NCI-H524 (cell line): ENCODE measurements at regions not wholly inside any gene's neighbourhood (a gene's known extent, or its start where the extent isn't known, plus 50 kb on each side); places are given as distances from the start of the nearest gene placed in this dataset.

Experiments
- DNase-seq, 2 experiments: peaks; one replicate each; lab custom pipeline; 2025; lab: John Stamatoyannopoulos, UW

- DNase-seq: no peak
Measured at GRCh38 chr4:106677213-106677612, 308.6 kb upstream of the GIMD1 start.

- DNase-seq: no peak
Measured at GRCh38 chr4:106676173-106676921, 307.8 kb upstream of the GIMD1 start.

DNA sequence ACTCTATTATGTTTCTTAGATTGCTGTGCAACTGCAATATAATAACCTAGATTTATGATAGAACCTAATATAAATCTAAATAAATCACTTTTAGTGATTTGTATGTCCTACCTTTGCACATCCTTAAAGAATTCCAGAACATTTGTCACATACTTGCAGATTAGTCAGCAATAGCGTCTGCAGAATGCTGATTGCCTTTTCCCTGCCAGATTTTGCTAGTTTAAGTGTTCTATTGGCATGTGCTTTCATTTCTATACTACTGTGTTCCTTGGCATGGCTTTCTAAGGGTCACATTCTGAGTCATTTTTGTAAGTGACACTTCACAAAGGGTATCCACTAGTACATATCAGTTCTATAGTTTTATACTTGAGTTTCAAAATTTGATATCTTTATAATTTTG is 303.1 kb upstream of the GIMD1 start:
- DNase-seq: no peak

DNA sequence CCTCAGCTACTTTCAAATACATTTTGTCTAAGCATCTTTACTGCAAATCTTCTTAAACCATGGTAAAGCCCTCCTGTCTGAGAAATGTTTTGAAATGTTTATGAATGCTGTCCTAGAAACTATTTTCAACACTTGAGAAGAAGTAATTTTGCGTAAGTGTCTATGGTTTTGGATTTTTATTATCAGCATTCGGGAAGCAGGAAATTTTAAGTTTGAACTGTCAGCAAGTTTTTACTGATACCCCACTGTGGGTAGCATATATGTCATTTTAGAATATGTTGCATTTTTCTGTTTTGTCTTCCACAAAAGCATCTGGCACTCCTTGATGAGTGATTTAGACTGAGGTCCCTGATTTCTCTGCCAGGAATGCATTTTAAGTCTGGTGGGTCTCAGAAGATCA is 302.4 kb upstream of the GIMD1 start:
- DNase-seq: no peak

GRCh38 chr4:106659371-106659770 is 290.8 kb upstream of the GIMD1 start:
- DNase-seq: no peak

- no peak for DNase-seq
Measured at GRCh38 chr4:106652095-106652494, 283.5 kb upstream of the GIMD1 start.

GRCh38 chr4:106650701-106651100 is 282.1 kb upstream of the GIMD1 start:
- no peak for DNase-seq

DNA sequence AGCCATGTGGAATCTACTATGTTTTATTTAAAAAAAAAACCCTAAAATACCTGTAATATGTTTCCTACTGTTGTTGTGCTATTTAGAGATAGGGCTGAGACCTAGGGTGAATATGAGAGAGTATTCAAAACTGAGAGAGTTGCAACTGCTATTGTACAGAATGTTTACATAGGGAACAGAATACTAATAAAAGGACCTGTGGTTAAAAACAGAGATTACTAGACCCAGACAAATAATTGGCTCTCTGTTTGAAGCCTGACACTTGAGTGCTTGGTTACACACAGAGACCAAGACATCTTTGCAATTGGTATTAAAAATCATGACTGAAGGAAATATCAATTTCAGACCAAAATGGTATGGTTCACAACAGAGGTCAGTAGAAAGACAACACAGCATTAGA is 278.9 kb upstream of the GIMD1 start:
- no peak for DNase-seq

GRCh38 chr4:106629268-106629625 is 260.7 kb upstream of the GIMD1 start:
- no peak for DNase-seq

- DNase-seq: no peak
Measured at GRCh38 chr4:106628586-106629267, 260.1 kb upstream of the GIMD1 start.

DNA sequence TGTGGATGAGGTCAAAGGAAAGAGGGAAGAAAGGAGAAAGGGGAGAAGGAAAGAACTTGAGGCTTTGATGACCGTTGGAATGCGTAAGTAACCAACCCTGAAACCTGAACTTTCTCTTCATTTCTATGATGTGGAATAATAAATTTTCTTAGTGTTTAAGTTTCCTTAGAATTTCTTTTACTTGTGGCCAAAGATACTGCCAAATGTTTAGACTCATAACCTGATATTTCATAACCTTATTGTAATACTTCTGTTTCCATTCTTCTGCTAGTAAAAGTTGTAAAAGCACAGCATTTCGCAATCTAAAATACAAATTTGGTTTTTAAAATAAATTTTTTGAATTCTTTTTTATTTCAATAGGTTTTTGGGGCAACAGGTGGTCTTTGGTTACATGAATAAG is 258.5 kb upstream of the GIMD1 start:
- DNase-seq: no peak

DNA sequence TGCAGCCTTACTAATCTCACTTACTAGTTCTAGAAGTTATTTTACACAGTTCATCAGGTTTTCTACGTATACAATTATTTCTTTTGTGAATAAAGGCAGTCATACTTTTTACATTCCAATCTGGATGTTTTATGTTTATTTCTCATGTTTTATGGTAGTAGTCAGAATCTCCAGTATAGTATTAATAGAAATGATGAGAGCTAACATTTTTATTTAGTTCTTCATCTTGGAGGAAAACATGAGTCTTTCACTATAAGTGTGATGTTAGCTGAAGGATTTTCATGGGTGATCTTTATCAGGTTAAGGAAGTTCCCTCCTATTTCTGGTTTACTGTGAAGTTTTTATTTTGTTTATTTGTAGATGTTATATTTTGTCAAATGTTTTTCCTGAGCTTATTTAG is 256.1 kb upstream of the GIMD1 start:
- no peak for DNase-seq

DNA sequence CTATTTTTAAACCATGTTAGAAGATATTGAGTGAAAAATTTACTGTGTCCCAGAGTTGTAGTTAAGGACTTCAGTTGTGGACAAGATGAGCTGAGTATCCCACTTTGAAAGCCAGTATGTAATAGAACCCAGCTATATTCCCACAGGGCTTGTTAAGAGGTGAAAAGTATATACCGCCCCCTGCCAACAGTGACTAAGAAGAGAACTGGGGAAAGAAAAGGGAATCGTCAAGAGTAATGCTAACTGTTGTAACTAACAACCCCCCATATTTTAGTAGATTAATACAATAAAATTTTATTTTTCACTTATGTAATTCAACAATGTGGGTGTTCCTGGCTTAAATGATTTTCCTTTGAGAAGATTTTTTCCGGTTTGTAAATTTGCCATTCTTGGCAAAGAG is 250.4 kb upstream of the GIMD1 start:
- peak in 1 of 2 experiments; percentile 24 for DNase-seq

- DNase-seq: no peak
Measured at GRCh38 chr4:106615961-106616360, 247.4 kb upstream of the GIMD1 start.

- no peak for DNase-seq
Measured at GRCh38 chr4:106615410-106615945, 246.9 kb upstream of the GIMD1 start.

DNA sequence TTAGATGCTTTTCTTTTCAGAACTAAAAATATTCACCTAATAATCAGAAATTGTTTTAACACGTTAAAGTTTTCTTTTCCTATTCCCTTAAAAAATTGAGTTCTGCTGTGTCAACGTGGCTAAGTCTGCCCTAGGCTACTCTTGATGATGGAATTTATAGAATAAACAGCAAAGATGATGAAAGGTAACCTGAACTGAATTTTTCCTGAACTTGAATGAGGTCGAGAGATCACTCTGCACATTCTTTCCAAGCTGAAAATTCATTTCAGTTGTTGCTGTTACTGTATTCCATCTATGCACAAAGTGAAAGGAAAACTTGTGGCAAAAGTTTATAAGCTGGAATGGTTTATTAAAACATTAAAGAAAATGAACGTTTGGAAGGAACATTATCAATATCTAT is 245.9 kb upstream of the GIMD1 start:
- no peak for DNase-seq

DNA sequence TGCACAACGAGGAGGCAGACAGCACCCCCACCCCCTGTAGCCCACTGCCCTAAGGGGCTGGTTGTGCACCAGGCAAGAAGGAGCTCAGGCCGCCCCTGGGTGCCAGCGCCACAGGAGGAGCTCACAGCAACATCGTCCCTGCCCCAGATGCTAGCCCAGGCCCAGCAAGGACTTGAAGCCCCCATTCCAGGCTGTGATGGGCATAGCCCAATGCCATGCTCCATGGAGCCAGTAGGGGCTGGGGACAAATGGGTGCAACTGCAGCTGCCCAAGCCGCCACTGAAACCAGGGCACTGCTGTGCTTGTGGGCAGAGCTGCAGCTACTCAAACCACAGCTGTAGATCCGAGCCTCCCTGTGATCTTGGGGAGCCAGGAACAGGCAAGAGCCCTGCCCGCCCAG is 241.3 kb upstream of the GIMD1 start:
- DNase-seq: no peak

DNA sequence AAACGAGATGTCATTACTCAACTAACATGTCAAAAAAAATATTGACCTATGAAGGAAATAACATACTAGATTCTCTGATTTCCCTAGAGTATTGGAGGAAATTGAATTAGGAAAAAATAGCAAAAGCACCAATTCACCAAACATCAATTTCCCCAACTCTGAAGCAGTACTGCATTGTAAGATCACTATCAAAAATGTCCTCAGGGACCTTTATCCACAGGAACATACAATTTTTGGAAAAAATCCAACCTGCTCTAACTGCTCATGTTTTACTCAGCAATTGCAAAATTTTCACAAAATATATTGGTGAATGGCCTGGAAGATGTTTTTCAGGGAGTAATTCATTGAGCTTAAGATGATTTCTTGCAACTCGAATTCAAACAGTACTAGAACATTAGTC is 239.0 kb upstream of the GIMD1 start:
- no peak for DNase-seq

DNA sequence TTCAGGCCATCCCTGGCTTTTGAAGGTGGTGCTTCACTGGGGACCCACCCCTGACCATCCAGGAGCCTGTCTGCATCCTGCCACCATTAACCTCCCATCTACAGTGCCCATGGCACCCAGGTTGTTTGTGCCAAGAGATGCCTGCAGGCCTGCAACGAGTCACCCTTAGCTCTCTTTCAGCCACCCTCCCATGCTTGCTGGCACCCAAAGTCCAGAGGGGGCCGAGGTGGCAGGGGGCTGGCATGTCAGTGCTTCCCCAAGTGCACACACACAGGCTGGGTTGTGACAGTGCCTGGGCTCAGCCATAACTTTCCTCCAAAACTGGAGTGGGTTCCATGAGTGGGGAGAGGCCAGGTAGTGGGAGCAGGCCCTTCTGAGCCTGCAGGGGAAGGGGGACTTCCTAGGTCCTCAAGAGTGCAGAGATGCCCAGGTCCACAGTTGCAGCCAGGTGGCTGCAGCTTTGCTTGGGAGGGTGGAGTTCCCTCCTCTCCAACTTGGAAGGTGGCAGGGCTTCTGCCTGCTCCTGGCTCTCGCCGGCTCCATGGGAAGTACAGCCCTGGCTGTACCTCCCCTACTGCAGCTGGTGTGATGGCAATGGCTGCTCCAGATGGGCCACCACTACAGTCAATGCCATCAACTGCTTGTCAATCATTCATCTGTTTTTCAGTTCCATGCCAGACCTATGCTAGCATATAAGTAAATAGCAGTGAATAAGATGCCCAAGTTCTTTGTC is 235.9 kb upstream of the GIMD1 start:
- no peak for DNase-seq

DNA sequence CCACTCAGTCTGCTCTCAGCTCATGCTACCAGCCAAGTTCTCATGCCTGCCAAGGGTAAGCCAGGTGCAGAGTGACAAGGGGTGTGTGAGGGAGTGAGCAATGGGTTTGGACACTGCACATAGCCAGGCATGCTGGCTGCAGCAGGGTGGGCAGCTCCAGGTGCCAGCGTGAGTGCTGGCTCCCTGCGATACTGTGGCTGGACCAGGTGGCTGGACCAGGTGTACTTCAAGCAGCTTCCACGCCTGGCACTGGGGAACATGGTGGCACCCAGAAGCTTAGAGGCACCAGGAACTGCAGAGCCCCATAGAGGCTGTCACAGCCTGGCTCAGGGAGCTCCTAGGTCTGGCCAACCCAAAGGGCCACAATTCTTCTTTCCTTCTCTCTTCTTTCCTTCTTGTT is 234.9 kb upstream of the GIMD1 start:
- no peak for DNase-seq

DNA sequence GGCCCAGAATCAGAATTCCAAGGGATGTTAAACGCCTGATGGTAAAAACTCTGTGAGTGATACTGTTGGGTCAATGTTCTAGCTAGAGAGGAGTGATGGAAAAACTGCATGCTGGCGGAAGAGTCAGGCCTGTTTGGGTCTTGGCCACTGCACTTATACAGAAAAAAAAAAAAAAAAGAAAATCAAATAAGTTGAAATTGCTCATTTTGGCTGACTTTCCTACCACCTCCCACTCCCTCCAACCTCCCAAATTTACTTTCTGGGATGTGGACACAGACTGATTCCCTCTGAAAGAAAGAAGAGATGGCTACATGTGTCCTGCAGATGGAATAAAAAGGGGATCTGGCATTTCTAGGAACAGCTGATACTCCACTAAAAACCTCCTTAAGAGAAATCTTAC is 234.1 kb upstream of the GIMD1 start:
- no peak for DNase-seq

- no peak for DNase-seq
Measured at GRCh38 chr4:106601519-106601918, 232.9 kb upstream of the GIMD1 start.

- DNase-seq: no peak
Measured at GRCh38 chr4:106595906-106596305, 227.3 kb upstream of the GIMD1 start.
